ENCODE measurements at regions not wholly inside any gene's neighbourhood (a gene's known extent, or its start where the extent isn't known, plus 50 kb on each side); places are given as distances from the start of the nearest gene placed in this dataset.

DNA sequence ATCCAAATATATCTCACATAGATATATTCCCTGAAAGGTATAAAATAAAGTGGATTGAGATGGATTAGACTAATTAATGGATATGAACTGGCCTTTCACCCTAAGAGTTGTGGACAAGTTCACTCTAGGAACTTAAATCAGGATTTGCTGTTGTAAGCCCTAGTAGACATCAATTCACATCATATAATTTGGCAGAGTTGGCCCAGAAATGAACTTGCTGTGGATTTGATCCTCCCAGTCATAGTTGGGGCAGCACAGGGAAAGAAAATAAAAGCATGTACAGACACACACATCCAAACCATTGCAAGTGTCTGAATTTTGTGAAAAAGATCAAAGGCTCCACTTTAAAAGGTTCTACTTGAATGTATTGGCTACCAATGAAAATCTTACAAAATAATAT, 734.7 kb upstream of the NR2F2 start:
- no peak for DNase-seq

DNA sequence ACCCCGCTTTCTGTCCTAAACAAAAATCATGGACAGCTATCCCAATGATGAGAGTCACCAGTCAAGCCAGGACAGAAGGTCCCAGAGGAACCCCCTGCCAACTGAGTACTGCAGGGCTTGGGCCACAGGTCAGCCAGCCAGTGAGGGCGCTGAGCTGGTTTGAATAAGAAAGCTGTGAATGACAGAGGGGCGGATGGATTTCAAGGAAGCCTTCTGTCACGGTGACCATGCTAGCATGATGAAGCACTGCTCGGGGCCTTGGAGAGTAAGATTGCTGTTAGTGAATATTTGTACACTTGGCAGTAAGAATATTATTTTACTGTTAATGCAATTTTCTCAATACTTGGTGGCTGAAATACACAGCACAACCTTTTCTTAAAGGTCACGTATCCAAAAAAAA, 734.0 kb upstream of the NR2F2 start:
- no peak for DNase-seq

GRCh38 chr15:95598251-95598855, 732.1 kb upstream of the NR2F2 start:
- no peak for DNase-seq

DNA sequence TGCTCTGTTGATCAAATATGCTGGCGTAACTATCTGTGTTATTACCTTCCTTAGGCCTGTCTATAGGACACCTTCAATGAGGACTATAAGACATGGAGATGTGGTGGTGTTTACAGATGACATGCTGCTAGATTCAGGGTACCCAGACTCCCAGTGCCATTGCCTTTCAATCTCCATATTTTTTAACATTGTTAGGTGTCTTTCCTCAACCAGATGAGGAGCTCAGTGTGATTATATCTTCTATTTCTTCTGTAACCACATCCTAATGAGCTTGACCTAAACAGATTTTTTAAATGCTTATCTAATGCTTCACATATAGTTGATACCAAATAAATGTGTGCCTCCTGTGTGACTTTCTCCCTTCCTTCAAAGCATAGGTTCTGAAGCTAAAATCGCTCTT, 730.1 kb upstream of the NR2F2 start:
- DNase-seq, result no peak

- DNase-seq, result no peak
These were observed 729.6 kb upstream of the NR2F2 start for GRCh38 chr15:95600884-95601283.

DNA sequence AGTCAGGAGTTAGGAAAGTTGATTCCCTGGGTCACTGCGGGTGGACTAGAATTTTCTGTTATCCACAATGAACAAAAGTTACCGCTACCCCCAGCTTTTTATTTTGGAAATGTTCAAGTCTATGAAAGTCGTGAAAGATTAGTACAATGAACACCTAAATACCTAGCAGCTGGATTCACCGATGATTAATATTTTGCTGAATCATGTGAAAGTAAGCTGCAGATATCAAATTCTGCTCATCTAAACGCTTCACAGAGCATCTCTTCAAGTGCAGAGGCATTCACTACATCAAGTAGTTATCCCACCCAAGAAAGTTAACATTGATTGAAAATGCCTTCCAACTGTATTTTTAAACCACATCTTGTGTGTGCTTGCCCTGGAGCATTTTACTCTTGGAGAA, 729.0 kb upstream of the NR2F2 start:
- DNase-seq, result no peak

GRCh38 chr15:95603802-95604201, 726.7 kb upstream of the NR2F2 start:
- DNase-seq, result peak in 1 of 2 experiments; percentile 6

GRCh38 chr15:95604634-95605036, 725.9 kb upstream of the NR2F2 start:
- DNase-seq, result no peak

- no peak for DNase-seq
These were observed 725.4 kb upstream of the NR2F2 start for GRCh38 chr15:95605098-95605497.

GRCh38 chr15:95606551-95606950, 723.9 kb upstream of the NR2F2 start:
- no peak for DNase-seq

DNA sequence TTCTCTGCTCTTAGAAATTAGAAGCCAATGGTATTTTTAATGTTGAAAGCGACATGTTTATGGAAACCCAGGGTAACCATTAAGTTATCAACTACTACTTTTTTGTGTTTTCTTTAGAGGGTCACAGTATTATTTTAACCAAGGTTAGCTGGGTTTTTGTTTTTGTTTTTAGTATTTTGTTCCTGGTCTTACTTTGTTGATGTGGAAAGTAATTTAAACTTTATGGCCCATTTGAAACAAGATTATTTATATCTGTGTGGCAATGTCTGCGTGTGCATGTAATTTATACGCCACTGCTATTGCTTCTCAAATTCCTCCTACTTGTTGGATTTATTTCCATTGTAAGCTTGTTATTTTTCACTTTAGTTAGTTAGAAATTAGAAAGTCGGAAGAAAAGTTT, 722.1 kb upstream of the NR2F2 start:
- no peak for DNase-seq

DNA sequence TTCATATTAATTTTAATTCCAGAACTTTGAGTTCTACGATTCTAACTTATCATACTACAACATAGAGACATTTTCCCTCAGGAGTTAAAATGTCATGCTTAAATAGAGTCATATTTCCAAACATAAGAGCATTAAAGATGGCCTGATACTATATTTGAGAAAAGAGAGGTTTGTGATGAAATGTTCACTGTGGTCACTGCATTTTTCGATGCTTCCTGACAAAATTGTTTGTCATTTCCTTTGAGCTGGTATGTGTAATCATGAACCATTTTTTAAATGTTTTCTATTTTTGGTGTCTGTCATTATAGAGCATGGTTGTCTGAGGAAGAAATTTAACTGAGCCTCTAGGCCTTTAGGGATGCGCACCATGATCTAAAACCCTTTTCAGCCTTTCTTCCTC, 721.4 kb upstream of the NR2F2 start:
- DNase-seq, result no peak

DNA sequence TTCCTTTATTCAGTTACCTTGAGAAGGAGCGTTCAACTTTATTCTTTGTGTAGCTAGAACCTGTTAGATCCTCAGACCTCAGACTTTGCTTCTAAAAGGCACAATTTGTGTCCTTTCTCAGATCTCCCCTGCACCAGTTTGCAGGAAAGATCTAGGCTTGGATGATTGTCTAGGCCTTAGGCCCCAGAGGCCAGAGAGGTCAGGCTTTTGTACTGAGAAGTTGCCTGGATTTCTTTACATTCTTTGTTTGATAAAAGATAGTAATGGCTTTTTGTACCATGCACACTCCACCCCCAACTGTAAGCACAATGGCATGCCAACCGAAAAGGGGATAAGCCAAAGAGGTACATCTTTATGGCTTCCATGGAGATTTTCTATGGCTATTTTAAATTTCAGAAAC, 719.6 kb upstream of the NR2F2 start:
- no peak for DNase-seq

- DNase-seq, result no peak
These were observed 715.1 kb upstream of the NR2F2 start for GRCh38 chr15:95615436-95615835.

- no peak for DNase-seq
These were observed 714.2 kb upstream of the NR2F2 start for GRCh38 chr15:95616306-95616705.

GRCh38 chr15:95620934-95621579, 709.4 kb upstream of the NR2F2 start:
- no peak for DNase-seq

DNA sequence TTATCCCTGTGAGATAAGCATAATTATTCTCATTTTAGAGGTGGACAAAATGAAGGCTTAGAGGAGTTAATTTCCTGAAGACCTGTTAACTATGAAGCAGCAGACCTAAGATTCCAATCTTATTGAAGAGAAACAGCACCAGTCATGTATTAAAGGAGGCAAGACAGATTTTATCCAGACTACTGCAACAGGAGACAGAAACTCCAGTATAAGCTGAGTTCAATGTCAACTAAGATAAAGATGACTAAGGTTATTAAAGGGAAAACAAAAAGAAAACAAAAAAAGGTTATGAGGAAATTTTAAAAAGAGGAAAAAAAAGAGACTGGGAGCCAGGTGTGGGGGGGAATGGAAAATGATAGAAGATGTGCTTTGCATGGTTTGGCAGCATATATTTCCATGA, 707.7 kb upstream of the NR2F2 start:
- DNase-seq, result no peak

DNA sequence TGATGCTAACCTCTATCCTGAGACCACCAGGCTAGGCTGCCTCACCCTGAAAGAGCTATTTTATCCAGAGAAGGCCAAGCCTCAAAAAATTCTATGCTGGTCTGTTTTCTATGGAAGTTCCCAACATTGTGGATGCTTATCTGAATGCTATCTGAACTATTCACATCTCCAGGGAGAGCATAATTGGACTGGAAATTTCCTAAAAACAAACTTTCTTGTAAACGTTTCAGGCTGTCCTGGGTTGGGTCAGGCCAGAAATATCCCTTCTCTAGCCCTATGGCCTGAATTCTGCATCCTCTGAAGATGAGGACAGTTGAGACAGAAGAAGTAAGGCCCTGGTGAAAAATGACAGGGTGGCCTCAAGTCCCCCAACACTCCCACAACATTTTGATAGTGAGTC, 706.4 kb upstream of the NR2F2 start:
- DNase-seq, result no peak

GRCh38 chr15:95624616-95625361, 705.7 kb upstream of the NR2F2 start:
- DNase-seq, result no peak

DNA sequence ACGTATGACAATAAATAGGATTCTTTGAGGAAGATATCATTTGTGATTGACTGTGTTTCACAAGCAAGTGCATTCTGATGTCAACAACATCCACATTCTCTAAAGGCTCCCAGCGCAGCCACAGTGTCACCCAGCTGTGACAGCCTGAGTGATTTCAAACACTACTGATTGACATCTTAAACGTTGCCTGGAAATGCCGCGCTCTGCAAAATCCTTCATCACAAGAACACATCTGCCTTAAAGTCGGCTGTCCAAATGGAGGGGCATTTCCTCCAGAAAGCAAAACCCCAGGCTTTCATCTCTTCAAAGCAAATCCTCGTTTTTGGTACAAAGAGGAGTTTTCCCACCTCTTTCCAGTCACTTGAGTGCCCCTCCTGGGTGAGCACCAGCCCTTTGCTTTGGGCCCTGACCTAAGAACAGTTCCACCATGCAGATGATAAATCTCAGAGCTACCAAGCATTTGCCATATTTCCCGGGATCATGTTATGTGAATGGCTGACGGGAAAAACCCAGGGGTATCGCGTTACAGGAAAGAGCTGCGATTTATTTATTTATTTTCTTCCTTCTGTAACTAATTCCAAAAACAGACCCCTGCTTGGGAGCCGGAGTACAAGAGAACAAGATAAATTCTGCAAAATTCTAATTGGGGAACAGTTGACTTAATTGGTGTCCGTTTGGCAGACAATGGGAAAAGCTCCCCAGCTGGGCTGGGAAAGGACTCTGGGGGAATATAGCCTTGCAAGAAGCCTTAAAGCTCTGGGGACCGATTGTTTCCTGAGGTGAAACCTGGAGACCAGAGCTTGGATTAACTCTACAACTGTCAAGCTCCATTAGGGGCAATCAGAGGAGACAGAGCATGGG, 703.8 kb upstream of the NR2F2 start:
- no peak for DNase-seq

DNA sequence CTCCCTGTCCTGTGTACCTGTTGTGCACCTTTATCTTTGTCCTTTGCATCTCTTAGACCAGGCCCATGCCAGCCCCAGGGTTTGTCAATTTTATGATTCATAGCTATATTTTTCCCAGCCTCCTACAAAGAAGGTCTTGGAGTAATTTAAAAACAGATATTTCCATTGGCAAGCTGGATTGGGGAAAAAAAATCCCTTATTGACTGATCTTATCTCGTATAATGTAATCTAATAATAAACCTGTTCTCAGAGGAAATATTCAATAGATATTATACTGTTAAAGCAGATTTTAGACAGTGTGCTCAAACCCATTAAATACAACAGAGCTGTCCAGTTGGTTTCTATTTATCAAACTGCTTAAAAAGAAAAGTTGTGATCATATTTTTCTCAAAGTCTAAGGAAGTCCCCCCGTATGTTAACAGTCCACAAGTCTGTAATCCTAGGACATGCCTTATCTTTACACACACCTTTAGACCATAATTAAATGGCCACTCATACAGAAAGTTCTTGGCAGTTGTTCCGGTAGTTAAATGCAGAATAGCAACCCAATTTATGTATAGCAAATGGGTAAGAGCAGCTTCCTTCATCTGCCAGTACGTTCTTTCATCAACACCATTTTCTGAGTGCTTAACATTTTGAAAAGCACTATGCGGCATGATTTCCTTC, 700.9 kb upstream of the NR2F2 start:
- peak in 1 of 2 experiments; percentile 7 for DNase-seq

DNA sequence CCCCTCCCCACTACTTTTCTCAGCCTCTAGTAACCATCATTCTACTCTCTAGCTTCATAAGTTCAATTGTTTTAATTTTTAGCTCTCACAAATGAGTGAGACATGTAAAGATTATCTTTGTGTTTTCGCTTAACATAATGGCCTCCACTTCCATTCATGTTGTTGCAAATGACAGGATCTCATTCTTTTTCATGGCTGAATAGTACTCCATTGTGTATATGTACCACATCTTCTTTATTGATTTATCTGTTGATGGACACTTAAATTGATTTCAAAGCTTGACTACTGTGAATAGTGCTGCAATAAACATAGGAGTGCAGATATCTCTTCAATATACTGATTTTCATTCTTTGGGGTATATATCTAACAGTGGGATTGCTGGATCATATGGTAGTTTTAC, 699.8 kb upstream of the NR2F2 start:
- no peak for DNase-seq

GRCh38 chr15:95635666-95636065, 694.8 kb upstream of the NR2F2 start:
- no peak for DNase-seq
